GM23338 (cell line): ENCODE measurements at regions not wholly inside any gene's neighbourhood (a gene's known extent, or its start where the extent isn't known, plus 50 kb on each side); places are given as distances from the start of the nearest gene placed in this dataset.

ENCODE experiments used
- ATAC-seq: fragments of 200-7000 bp; cut with Tn5 transposase; 3 replicates; pipeline ENCODE4 v1.9.1; 2020
- DNase-seq: peaks from one replicate; pipeline ENCODE4 v3.0.0-alpha.2; 2015; ENCODE audit warnings: low spot score
- H2AFZ ChIP-seq: fragments of 200-600 bp; sonication (generic); 2 replicates; pipeline ENCODE4 v1.8.0; 2016; ENCODE audit warnings: antibody characterized with exemption, mild to moderate bottlenecking, moderate library complexity
- H3F3A ChIP-seq: fragments of 200-600 bp; sonication (generic); replicated peaks from 2 replicates; pipeline ENCODE4 v1.8.0; 2017; ENCODE audit warnings: antibody characterized with exemption, mixed run types, low read depth
- H3K27ac ChIP-seq: fragments of 200-600 bp; sonication (generic); 2 replicates; pipeline ENCODE4 v1.6.1; 2016; ENCODE audit warnings: low read depth
- H3K27me3 ChIP-seq: fragments of 200-600 bp; sonication (generic); 2 replicates; pipeline ENCODE4 v1.8.0; 2016; ENCODE audit warnings: mild to moderate bottlenecking, mixed run types, moderate library complexity; ENCODE audit not compliant: insufficient read depth
- H3K36me3 ChIP-seq: fragments of 200-600 bp; sonication (generic); 2 replicates; pipeline ENCODE4 v1.8.0; 2016; ENCODE audit warnings: mild to moderate bottlenecking; ENCODE audit not compliant: insufficient read depth
- H3K4me1 ChIP-seq: fragments of 200-600 bp; sonication (generic); 2 replicates; pipeline ENCODE4 v1.8.0; 2016; ENCODE audit warnings: mild to moderate bottlenecking, moderate library complexity; ENCODE audit not compliant: insufficient read depth
- H3K4me2 ChIP-seq: fragments of 200-600 bp; sonication (generic); 2 replicates; pipeline ENCODE4 v1.7.1; 2017; ENCODE audit warnings: mixed run types
- H3K4me3 ChIP-seq: fragments of 200-600 bp; sonication (generic); 2 replicates; pipeline ENCODE4 v1.6.1; 2016; ENCODE audit warnings: mixed run types
- H3K79me2 ChIP-seq: fragments of 200-600 bp; sonication (generic); replicated peaks from 2 replicates; pipeline ENCODE4 v1.8.0; 2017; ENCODE audit warnings: mild to moderate bottlenecking; ENCODE audit not compliant: insufficient read depth
- H3K9me2 ChIP-seq: fragments of 200-600 bp; sonication (generic); 2 replicates; pipeline ENCODE4 v1.8.0; 2017; ENCODE audit not compliant: insufficient read depth
- H4K20me1 ChIP-seq: fragments of 200-600 bp; sonication (generic); replicated peaks from 2 replicates; pipeline ENCODE4 v1.8.0; 2017; ENCODE audit warnings: mild to moderate bottlenecking; ENCODE audit not compliant: insufficient read depth
- H3K27ac Mint-ChIP-seq: 2 replicates; pipeline ENCODE4 v1.8.0; 2020; ENCODE audit warnings: inconsistent platforms, mild to moderate bottlenecking, moderate library complexity, mixed read lengths
- H3K27me3 Mint-ChIP-seq: 3 replicates; pipeline ENCODE4 v1.8.0; 2022; ENCODE audit warnings: low read depth, mild to moderate bottlenecking, moderate library complexity, mixed read lengths, inconsistent platforms; ENCODE audit not compliant: insufficient read depth, poor library complexity
- H3K36me3 Mint-ChIP-seq: 3 replicates; pipeline ENCODE4 v1.8.0; 2021; ENCODE audit warnings: low read depth, mild to moderate bottlenecking, inconsistent platforms, moderate library complexity, mixed read lengths
- H3K4me1 Mint-ChIP-seq: 3 replicates; pipeline ENCODE4 v1.8.0; 2020; ENCODE audit warnings: mild to moderate bottlenecking, inconsistent platforms, mixed read lengths
- H3K4me3 Mint-ChIP-seq: 3 replicates; pipeline ENCODE4 v1.8.0; 2021; ENCODE audit warnings: moderate library complexity, mild to moderate bottlenecking, inconsistent platforms, mixed read lengths
- H3K9me3 Mint-ChIP-seq: 3 replicates; pipeline ENCODE4 v1.8.0; 2020; ENCODE audit warnings: moderate library complexity, mild to moderate bottlenecking, inconsistent platforms, mixed read lengths
- CREB1 ChIP-seq: fragments of 250-450 bp; sonication (Bioruptor Pico); IDR thresholded peaks from 2 replicates; pipeline ENCODE4 v1.5.0; 2020; ENCODE audit warnings: low read depth, mild to moderate bottlenecking, moderate library complexity
- CTCF ChIP-seq, 2 experiments: fragments of 200-600 bp in 1 of 2; sonication (generic) in 1 of 2; conservative IDR thresholded peaks; 2 replicates each; pipeline versions ENCODE4 v1.5.1 to v1.6.1; 2016 to 2017; ENCODE audit warnings: antibody characterized with exemption in 2 of 2, low read depth in 2 of 2, mild to moderate bottlenecking in 2 of 2, moderate library complexity in 1 of 2
- EZH2 ChIP-seq: fragments of 200-600 bp; sonication (generic); IDR thresholded peaks from one replicate; pipeline ENCODE4 v1.8.0; 2017; ENCODE audit warnings: antibody characterized with exemption, mild to moderate bottlenecking, low read depth; ENCODE audit not compliant: unreplicated experiment
- NANOG ChIP-seq: IDR thresholded peaks from 2 replicates; pipeline ENCODE4 v1.6.1; 2016; ENCODE audit warnings: antibody characterized with exemption, borderline replicate concordance
- STAT1 ChIP-seq: IDR thresholded peaks from one replicate; pipeline ENCODE4 v1.6.1; 2016; ENCODE audit warnings: antibody characterized with exemption; ENCODE audit not compliant: unreplicated experiment
- ZNF114 ChIP-seq: fragments of 250-450 bp; sonication (Bioruptor Pico); IDR thresholded peaks from 2 replicates; pipeline ENCODE4 v1.5.0; 2020; ENCODE audit warnings: mild to moderate bottlenecking, moderate library complexity
- ZNF331 ChIP-seq: fragments of 250-450 bp; sonication (Bioruptor Pico); IDR thresholded peaks from 2 replicates; pipeline ENCODE4 v1.5.0; 2020; ENCODE audit warnings: low read depth, mild to moderate bottlenecking, moderate library complexity
- ZNF462 ChIP-seq: fragments of 250-450 bp; sonication (Bioruptor Pico); IDR thresholded peaks from 2 replicates; pipeline ENCODE4 v1.5.0; 2020; ENCODE audit warnings: mild to moderate bottlenecking, moderate library complexity

- H3K4me1 Mint-ChIP-seq: no peaks in the 10 kb centered on the region
- DNase-seq: no peak
- no peak overlapping the region for H3K4me3 ChIP-seq
- H2AFZ ChIP-seq: no peak overlapping the region
- no peaks in the 10 kb centered on the region for H3K36me3 ChIP-seq
- no peak overlapping the region for H3K4me2 ChIP-seq
- H3F3A ChIP-seq: no peaks in the 10 kb centered on the region
- peaks cover 35% of the 10 kb centered on the region for H3K9me3 Mint-ChIP-seq
- H3K79me2 ChIP-seq: no peaks in the 10 kb centered on the region
- H3K4me3 Mint-ChIP-seq: no peak overlapping the region
- no peaks in the 10 kb centered on the region for H4K20me1 ChIP-seq
- TF ChIP-seq ZNF114: no peak
- H3K27ac ChIP-seq: no peak overlapping the region
- H3K27me3 ChIP-seq: no peaks in the 10 kb centered on the region
- no peak overlapping the region for H3K27ac Mint-ChIP-seq
- H3K27me3 Mint-ChIP-seq: no peaks in the 10 kb centered on the region
- ATAC-seq: no peak
- no peaks in the 10 kb centered on the region for H3K4me1 ChIP-seq
- H3K36me3 Mint-ChIP-seq: no peaks in the 10 kb centered on the region; the same call in 2 of the 3 replicates
- H3K9me2 ChIP-seq: no peaks in the 10 kb centered on the region
These were observed 168.2 kb downstream of the SREK1 start for GRCh38 chr5:66312266-66312665.

- no peaks in the 10 kb centered on the region for H3K4me1 Mint-ChIP-seq
- H3K36me3 ChIP-seq: no peaks in the 10 kb centered on the region
- no peaks in the 10 kb centered on the region for H3K27me3 Mint-ChIP-seq
- ATAC-seq: no peak
- H2AFZ ChIP-seq: no peak overlapping the region
- H3K27ac ChIP-seq: no peak overlapping the region
- H3K27ac Mint-ChIP-seq: no peak overlapping the region
- H3K36me3 Mint-ChIP-seq: no peaks in the 10 kb centered on the region; the same call in 2 of the 3 replicates
- peaks cover 31% of the 10 kb centered on the region for H3K9me3 Mint-ChIP-seq
- H3K4me1 ChIP-seq: no peaks in the 10 kb centered on the region
- H3K4me3 Mint-ChIP-seq: no peak overlapping the region
- H3K79me2 ChIP-seq: no peaks in the 10 kb centered on the region
- no peak overlapping the region for H3K4me3 ChIP-seq
- no peaks in the 10 kb centered on the region for H4K20me1 ChIP-seq
- no peaks in the 10 kb centered on the region for H3F3A ChIP-seq
- no peaks in the 10 kb centered on the region for H3K27me3 ChIP-seq
- H3K4me2 ChIP-seq: no peak overlapping the region
- no peak for DNase-seq
- H3K9me2 ChIP-seq: no peaks in the 10 kb centered on the region
- no peak for TF ChIP-seq NANOG
- no peak for TF ChIP-seq EZH2
- TF ChIP-seq ZNF462 (CRISPR knock-in tag): no peak
- TF ChIP-seq STAT1: no peak
- TF ChIP-seq ZNF331 (CRISPR knock-in tag): no peak
- TF ChIP-seq CTCF (conservative IDR thresholded peaks at IDR 0.05; ENCODE audit: low read depth in 2 of 2): no peak
- no peak for TF ChIP-seq CREB1 (CRISPR knock-in tag)
These were observed 171.7 kb downstream of the SREK1 start for GRCh38 chr5:66315784-66316183.
